Effector memory CD4-positive, alpha-beta T cell (primary cell): ENCODE measurements at regions not wholly inside any gene's neighbourhood (a gene's known extent, or its start where the extent isn't known, plus 50 kb on each side); places are given as distances from the start of the nearest gene placed in this dataset.

Source experiments
- DNase-seq, 3 donors: peaks; one replicate each; pipeline ENCODE4 v3.0.0-alpha.2; 2020
- H3K27ac ChIP-seq: 2 replicates; pipeline ENCODE4 v1.7.0; 2013; ENCODE audit warnings: mild to moderate bottlenecking, low read length, moderate library complexity; ENCODE audit not compliant: insufficient read depth, poor library complexity, severe bottlenecking
- H3K27me3 ChIP-seq: replicated peaks from 2 replicates; pipeline ENCODE4 v1.7.0; 2013; ENCODE audit warnings: mild to moderate bottlenecking, low read length; ENCODE audit not compliant: insufficient read depth, control insufficient read depth, poor library complexity, severe bottlenecking
- H3K36me3 ChIP-seq: 2 replicates; pipeline ENCODE4 v1.7.0; 2013; ENCODE audit warnings: mild to moderate bottlenecking, low read length, moderate library complexity; ENCODE audit not compliant: control insufficient read depth, insufficient read depth
- H3K4me1 ChIP-seq: 2 replicates; pipeline ENCODE4 v1.7.0; 2013; ENCODE audit warnings: low read length, mild to moderate bottlenecking; ENCODE audit not compliant: control insufficient read depth, insufficient read depth, poor library complexity, severe bottlenecking
- H3K4me3 ChIP-seq: 2 replicates; pipeline ENCODE4 v1.7.0; 2013; ENCODE audit warnings: low read length, low read depth, mild to moderate bottlenecking; ENCODE audit not compliant: insufficient read depth, poor library complexity, severe bottlenecking
- H3K9me3 ChIP-seq: 2 replicates; pipeline ENCODE4 v1.7.0; 2013; ENCODE audit warnings: mild to moderate bottlenecking, low read length, moderate library complexity; ENCODE audit not compliant: control insufficient read depth

DNA sequence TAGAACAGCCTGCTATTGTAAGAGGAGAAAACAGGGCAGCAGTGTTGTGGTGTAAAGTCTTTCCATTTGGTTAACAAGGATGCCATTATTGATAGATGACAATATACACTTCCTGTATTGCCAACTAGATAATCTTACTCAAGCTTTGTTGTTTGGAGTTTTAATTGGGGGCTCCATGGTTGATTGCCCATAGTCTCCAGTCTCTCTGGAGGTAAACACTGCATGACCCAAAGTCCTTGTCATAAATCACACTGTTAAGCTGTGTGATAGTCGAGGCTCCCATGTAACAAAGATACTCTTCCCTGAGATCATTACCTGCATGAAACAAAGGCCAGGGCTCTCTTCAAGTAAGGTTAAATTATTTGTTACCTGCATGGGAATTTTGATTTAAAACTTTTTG is 394.6 kb downstream of the C4orf33 start:
- no peak overlapping the region for H3K27ac ChIP-seq
- H3K36me3 ChIP-seq = no peaks in the 10 kb centered on the region
- no peak overlapping the region for H3K4me3 ChIP-seq
- H3K27me3 ChIP-seq = no peaks in the 10 kb centered on the region
- H3K9me3 ChIP-seq = no peaks in the 10 kb centered on the region
- DNase-seq = no peak
- H3K4me1 ChIP-seq = no peaks in the 10 kb centered on the region

DNA sequence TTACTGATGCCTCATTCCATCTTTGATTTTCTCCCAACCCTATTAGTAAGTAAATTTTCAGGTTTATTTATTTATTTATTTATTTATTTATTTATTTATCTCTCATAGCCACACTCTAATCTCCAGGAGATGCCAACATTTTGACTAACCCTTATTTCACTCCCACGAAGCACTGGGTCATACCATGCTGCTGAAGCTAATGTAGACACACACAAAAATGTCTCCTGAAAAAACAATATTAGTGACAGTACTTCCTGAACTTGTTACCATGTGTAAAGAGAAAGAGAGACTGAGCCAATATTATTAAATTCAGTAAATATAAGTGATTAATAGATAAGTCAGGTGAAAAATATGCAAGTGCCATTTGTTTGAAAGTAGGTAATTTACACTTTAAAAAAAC is 402.7 kb downstream of the C4orf33 start:
- no peak overlapping the region for H3K4me3 ChIP-seq
- H3K9me3 ChIP-seq = no peaks in the 10 kb centered on the region
- no peaks in the 10 kb centered on the region for H3K4me1 ChIP-seq
- no peak for DNase-seq
- H3K36me3 ChIP-seq = no peaks in the 10 kb centered on the region
- no peak overlapping the region for H3K27ac ChIP-seq
- no peaks in the 10 kb centered on the region for H3K27me3 ChIP-seq

DNA sequence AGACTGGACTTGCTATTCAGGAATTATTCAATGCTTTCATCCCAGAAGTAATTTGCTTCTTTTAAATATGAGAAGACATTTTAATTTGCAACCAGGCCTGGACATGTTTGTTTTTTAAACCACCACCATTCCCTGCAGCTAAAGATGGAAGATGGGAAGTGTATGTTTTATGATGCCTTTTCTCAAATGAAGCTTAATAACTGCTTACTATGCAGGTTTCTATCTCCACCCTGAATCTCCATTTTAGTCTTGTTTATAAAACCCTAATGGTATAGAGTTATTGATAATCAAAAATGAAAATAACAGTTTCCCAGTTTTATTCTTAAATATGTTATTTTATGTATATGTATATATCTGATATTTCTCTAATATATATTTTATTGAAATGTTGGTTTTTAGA is 418.9 kb downstream of the C4orf33 start:
- H3K4me3 ChIP-seq = no peak overlapping the region
- H3K27me3 ChIP-seq = no peaks in the 10 kb centered on the region
- H3K36me3 ChIP-seq = no peaks in the 10 kb centered on the region
- H3K27ac ChIP-seq = no peak overlapping the region
- DNase-seq = no peak
- H3K9me3 ChIP-seq = no peaks in the 10 kb centered on the region
- H3K4me1 ChIP-seq = no peaks in the 10 kb centered on the region

DNA sequence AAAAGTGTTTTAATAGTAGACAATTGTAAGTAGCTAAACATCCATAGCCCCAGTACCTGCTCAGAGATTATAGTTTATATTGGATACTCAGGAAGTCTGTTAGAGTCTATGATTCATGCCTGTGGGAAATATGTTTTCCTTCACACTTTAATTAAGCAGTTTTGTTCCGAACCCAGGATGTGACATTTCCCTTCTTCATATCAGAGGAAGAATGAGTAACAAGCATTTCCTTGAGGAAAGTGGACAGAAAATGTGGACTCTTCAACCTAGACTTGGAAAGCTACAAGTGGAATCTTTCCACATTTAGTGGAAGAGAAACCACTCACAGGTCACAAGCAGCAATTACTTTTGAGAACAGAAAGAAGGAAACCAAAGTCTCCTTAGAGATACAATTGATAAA is 419.4 kb downstream of the C4orf33 start:
- Histone ChIP-seq H3K27me3 (no peaks in the 10 kb centered on the region), H3K4me1 (no peaks in the 10 kb centered on the region), H3K9me3 (no peaks in the 10 kb centered on the region), H3K27ac (no peak overlapping the region), H3K4me3 (no peak overlapping the region), H3K36me3 (no peaks in the 10 kb centered on the region)
- no peak for DNase-seq

DNA sequence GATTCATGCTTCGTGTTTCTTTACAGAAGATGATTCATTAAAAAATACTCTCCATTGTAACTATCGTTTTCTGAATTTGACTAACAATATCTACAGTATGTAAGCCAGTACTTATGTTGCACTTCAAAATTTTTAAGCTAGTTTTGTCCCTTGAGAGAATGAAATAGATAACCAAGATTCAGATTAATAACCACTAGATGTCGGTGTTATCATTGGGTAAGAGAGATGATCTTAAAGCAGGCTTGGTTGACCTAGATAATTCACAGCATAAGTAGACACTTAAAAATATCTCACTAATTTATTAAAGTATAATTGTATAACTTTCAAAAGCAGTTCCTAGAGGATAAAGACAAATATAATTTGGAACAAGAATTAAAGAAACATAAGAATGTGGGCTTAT is 430.9 kb downstream of the C4orf33 start:
- DNase-seq = no peak

DNA sequence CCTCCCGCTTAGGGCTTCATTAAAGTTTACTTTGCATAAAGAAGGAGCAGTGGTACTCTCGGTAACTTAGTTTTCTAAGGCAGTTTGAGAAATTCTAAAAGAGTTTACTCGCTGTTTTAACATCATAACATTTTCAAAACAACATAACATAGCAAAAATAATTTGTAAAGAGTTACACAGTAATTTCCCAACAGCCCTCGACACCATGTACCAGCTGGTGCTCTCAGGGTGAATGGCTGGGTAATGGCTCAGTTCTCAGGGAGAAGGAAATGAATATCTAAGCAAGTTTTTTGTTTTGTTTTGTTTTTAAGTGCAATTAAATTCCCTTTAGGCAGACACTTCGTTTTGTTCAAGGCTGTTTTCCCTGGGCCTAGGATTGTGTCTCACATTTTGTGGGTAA is 435.3 kb downstream of the C4orf33 start:
- Histone ChIP-seq H3K36me3 (no peaks in the 10 kb centered on the region), H3K27ac (no peak overlapping the region)

More for the DNA sequence above, 430.9 kb downstream of the C4orf33 start:
- Histone ChIP-seq H3K4me3 (no peak overlapping the region), H3K9me3 (no peaks in the 10 kb centered on the region), H3K27me3 (no peaks in the 10 kb centered on the region), H3K4me1 (no peaks in the 10 kb centered on the region), H3K27ac (no peak overlapping the region), H3K36me3 (no peaks in the 10 kb centered on the region)

DNA sequence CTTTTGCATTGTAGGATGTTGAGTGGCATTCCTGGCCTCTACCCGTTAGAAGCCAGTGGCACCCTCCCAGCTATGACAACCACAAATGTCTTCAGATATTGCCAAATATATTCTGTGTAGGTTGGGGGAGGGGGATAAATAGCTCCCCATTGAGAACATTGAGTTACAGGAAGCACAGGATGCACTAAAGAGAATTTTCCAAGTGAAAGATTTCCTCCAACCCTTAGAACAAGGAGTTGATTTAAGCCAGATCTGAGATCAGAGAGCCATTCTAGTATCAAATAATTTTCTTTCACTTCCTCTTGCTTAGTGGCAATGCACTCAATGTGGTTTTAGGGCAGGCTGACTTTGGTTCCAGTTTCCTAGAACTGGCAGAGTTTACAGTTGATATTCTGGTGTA is 436.6 kb downstream of the C4orf33 start:
- no peaks in the 10 kb centered on the region for H3K36me3 ChIP-seq
- H3K27me3 ChIP-seq = no peaks in the 10 kb centered on the region
- no peaks in the 10 kb centered on the region for H3K9me3 ChIP-seq
- DNase-seq = no peak
- no peak overlapping the region for H3K4me3 ChIP-seq
- no peak overlapping the region for H3K27ac ChIP-seq
- H3K4me1 ChIP-seq = no peaks in the 10 kb centered on the region

More for the DNA sequence above, 435.3 kb downstream of the C4orf33 start:
- Histone ChIP-seq H3K27me3 (no peaks in the 10 kb centered on the region), H3K4me1 (no peaks in the 10 kb centered on the region), H3K4me3 (no peak overlapping the region), H3K9me3 (no peaks in the 10 kb centered on the region)
- DNase-seq = no peak

DNA sequence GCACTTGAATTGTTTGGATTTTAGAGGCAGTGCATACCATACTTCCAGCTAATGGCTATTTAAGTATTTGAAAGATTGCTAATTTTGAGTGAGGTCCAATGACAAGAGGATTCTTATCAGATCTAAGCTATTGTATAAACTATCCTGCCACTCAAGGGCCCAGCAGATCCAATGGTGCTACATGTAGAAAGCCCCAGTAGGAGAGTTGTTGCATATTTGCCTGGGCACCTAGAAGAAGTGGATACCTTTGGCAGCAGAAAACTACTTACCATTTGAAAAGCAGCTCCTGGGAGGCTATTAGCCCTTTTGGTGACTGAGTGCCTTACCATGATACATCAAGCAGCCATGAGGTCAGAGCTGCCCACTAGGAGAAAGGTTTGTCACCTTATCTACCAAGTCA is 447.3 kb downstream of the C4orf33 start:
- Histone ChIP-seq H3K4me3 (no peak overlapping the region), H3K27me3 (no peaks in the 10 kb centered on the region)
- no peak for DNase-seq

DNA sequence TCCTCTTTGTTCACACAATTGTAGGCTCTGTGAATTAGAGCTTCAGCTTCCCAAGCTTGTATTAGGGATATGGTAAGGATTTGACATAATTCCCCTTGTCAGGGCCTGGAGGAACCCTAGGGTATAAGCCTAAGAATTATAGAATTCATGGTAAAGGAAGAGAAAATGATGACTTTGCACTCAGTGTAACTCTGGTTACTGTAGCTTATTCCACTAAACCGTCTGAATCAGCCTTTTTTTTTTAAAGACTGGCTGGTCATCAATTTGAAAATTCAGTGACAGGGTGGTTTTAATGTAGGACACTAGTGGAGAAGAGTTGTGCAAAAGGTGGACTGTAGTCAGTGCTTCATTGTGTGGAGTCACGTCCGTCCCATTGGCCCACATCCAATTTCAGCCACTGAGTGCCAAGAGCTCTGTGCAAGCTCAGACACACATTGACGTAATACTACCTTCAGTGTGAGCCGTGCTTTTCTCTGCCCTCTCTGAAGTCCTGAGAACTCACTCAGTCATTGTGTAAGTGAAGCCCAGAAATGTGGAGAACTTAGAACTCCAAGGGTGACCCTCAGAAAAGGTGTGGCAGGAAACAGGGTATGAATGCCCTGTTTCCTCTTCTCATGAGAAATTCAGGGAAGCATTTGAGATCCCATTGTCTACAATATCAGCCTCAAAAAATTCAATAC is 449.8 kb downstream of the C4orf33 start:
- Histone ChIP-seq H3K36me3 (no peaks in the 10 kb centered on the region), H3K4me1 (no peaks in the 10 kb centered on the region), H3K4me3 (no peak overlapping the region), H3K27me3 (no peaks in the 10 kb centered on the region), H3K27ac (no peak overlapping the region), H3K9me3 (no peaks in the 10 kb centered on the region)
- DNase-seq = no peak

More for the DNA sequence above, 447.3 kb downstream of the C4orf33 start:
- Histone ChIP-seq H3K9me3 (no peaks in the 10 kb centered on the region), H3K36me3 (no peaks in the 10 kb centered on the region), H3K27ac (no peak overlapping the region), H3K4me1 (no peaks in the 10 kb centered on the region)

DNA sequence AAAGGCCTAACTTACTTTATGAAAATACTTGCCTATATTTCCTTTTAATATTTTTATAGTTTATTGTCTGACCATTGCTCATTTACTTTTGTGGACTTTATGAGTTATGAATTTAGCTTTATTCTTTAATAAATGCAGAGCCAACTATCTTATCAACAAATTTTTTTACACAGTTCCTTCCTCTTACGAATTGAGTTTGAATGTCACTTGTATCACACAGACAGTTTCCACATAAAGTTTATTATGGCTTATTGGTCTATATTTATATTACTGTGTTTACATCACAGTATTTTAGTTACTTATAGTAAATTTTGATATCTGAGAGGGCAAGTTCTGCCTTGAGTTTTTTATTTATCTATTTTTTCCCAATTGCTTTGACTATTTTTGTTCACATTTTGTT is 450.6 kb downstream of the C4orf33 start:
- H3K4me1 ChIP-seq = no peaks in the 10 kb centered on the region
- H3K4me3 ChIP-seq = no peak overlapping the region
- H3K36me3 ChIP-seq = no peaks in the 10 kb centered on the region
- no peak overlapping the region for H3K27ac ChIP-seq
- no peaks in the 10 kb centered on the region for H3K9me3 ChIP-seq
- H3K27me3 ChIP-seq = no peaks in the 10 kb centered on the region
- no peak for DNase-seq
